ENCODE measurements at regions not wholly inside any gene's neighbourhood (a gene's known extent, or its start where the extent isn't known, plus 50 kb on each side); places are given as distances from the start of the nearest gene placed in this dataset.
"Not testable (repeated sequence)": the region's sequence is repeated elsewhere in the genome, so short reads cannot be mapped to it uniquely, and the experiment has no call there.

DNA sequence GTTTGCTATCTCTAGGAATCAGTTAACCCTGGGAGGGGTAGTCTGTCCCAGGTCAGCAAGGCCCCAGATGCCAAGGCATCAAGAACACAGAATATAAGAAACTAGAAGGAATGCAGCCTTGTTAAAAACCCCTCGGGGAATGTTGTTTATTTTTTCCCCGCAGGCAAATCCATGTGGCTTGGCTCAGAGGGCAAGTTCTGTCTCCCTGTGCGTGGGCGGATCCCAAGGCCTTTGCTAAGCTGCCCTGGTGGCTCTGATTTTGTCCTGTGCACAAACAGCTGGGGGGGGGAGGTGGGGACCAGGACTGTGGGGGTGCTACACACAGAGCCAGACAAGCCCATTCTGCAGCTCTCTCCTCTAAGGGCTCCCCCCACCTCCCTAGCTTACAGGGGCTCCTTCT, 776.8 kb upstream of the TPTE start:
- H3K27ac ChIP-seq (ENCODE audit: low read depth in 2 of 2, low read length in 2 of 2); H3K4me1 ChIP-seq (ENCODE audit: control insufficient read depth in 2 of 2, insufficient read depth in 2 of 2, low read length in 2 of 2); H3K9me3 ChIP-seq (ENCODE audit: control insufficient read depth in 2 of 2, low read length in 2 of 2); H3K36me3 ChIP-seq (ENCODE audit: control insufficient read depth in 2 of 2, insufficient read depth in 2 of 2, low read length in 2 of 2); H3K27me3 ChIP-seq (ENCODE audit: control insufficient read depth in 2 of 2, insufficient read depth in 2 of 2, low read length in 2 of 2); H3K4me3 ChIP-seq (ENCODE audit: low read length in 2 of 2); H3K9ac ChIP-seq (ENCODE audit: low read depth in 1 of 2, low read length in 2 of 2): not testable (repeated sequence)

- H3K9me3 ChIP-seq (ENCODE audit: control insufficient read depth in 2 of 2, low read length in 2 of 2): peaks cover 0 to 11% of the 10 kb centered on the region in 2 donors
- not testable (repeated sequence) for H3K36me3 ChIP-seq (ENCODE audit: control insufficient read depth in 2 of 2, insufficient read depth in 2 of 2, low read length in 2 of 2); H3K27me3 ChIP-seq (ENCODE audit: control insufficient read depth in 2 of 2, insufficient read depth in 2 of 2, low read length in 2 of 2); H3K9ac ChIP-seq (ENCODE audit: low read depth in 1 of 2, low read length in 2 of 2); H3K27ac ChIP-seq (ENCODE audit: low read depth in 2 of 2, low read length in 2 of 2); H3K4me3 ChIP-seq (ENCODE audit: low read length in 2 of 2); H3K4me1 ChIP-seq (ENCODE audit: control insufficient read depth in 2 of 2, insufficient read depth in 2 of 2, low read length in 2 of 2)
Observed at GRCh38 chr21:9745457-9746108, 775.8 kb upstream of the TPTE start.

DNA sequence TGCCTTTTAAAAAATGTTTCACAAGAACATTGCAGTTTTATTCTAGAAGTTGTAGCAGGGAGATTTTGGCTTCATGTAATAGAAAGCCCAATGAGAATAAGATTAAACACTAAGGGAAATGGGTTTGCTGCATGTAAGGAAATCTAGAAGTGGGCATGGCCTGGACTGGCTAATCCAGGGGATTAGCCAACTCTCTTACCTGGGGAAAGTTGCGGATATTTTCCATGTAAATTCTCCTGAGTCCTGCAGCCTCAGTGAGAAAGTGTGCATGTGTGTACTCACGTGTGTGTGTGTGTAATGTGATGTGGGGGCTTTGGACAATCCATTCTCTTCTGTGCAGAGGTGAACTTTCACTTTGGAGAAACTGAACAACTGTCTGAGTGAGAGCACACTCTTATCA, 775.1 kb upstream of the TPTE start:
- not testable (repeated sequence) for H3K27ac ChIP-seq (ENCODE audit: low read depth in 2 of 2, low read length in 2 of 2); H3K36me3 ChIP-seq (ENCODE audit: control insufficient read depth in 2 of 2, insufficient read depth in 2 of 2, low read length in 2 of 2); H3K4me1 ChIP-seq (ENCODE audit: control insufficient read depth in 2 of 2, insufficient read depth in 2 of 2, low read length in 2 of 2); H3K4me3 ChIP-seq (ENCODE audit: low read length in 2 of 2); H3K9ac ChIP-seq (ENCODE audit: low read depth in 1 of 2, low read length in 2 of 2); H3K27me3 ChIP-seq (ENCODE audit: control insufficient read depth in 2 of 2, insufficient read depth in 2 of 2, low read length in 2 of 2)
- H3K9me3 ChIP-seq (ENCODE audit: control insufficient read depth in 2 of 2, low read length in 2 of 2): peaks cover 0 to 18% of the 10 kb centered on the region in 2 donors

DNA sequence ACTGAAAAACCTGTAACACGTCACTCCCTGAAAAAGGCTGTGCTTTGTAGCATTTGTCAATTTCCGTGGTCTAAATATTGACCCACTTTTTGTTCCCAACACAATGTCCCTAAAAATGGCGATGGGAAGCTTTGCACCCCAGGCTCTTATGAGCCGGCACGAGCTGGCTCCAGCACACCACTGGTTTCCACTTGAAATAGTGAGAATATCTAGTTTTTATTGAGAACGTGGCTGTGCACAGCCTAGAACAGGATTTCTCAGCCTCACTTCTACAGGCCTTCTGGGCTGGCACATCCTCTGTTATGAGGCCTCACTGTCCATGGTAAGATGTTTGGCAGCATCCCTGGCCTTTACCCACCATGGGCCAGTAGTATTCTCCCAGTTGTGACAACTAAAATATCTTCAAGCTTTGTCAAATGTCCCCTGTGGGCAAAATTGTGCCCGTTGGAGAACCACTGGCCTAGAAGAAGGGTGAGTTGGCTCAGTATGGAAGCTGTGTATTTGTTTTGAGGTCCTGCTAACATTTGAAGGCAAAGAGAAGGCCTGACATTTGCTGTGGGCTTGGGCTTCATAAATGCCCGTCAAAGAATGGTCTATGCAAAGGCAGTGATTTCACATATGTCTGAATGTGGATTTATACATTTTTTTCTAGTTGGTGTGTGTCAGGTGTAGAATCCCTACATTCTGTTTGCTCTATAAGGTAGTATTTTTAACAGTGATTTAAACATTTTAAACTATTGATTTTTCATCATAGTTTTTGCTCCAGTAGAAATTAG, 774.4 kb upstream of the TPTE start:
- H3K4me3 ChIP-seq (ENCODE audit: low read length in 2 of 2); H3K4me1 ChIP-seq (ENCODE audit: control insufficient read depth in 2 of 2, insufficient read depth in 2 of 2, low read length in 2 of 2); H3K36me3 ChIP-seq (ENCODE audit: control insufficient read depth in 2 of 2, insufficient read depth in 2 of 2, low read length in 2 of 2); H3K27ac ChIP-seq (ENCODE audit: low read depth in 2 of 2, low read length in 2 of 2); H3K9ac ChIP-seq (ENCODE audit: low read depth in 1 of 2, low read length in 2 of 2); H3K27me3 ChIP-seq (ENCODE audit: control insufficient read depth in 2 of 2, insufficient read depth in 2 of 2, low read length in 2 of 2): not testable (repeated sequence)
- H3K9me3 ChIP-seq (ENCODE audit: control insufficient read depth in 2 of 2, low read length in 2 of 2): peaks cover 0 to 19% of the 10 kb centered on the region in 2 donors

DNA sequence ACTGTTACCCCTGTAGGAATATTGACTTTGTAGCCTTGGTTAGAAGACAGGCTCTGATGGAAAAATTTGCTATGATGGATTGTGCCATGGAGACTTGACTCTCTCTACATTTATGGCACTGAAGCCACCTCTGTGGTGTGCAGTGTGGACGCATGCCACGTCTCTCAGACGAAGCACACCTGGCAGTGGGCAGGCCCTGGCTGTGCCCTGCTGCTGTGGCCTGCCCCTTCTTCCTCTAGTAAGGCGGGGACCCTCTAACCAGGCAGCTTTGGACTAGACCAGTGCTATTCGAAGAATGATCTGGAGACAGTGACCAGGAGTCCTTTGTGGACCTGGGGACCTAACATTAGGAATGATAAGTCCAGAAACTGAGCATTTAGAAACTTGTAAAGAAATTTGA, 773.5 kb upstream of the TPTE start:
- not testable (repeated sequence) for H3K4me1 ChIP-seq (ENCODE audit: control insufficient read depth in 2 of 2, insufficient read depth in 2 of 2, low read length in 2 of 2); H3K9ac ChIP-seq (ENCODE audit: low read depth in 1 of 2, low read length in 2 of 2); H3K27ac ChIP-seq (ENCODE audit: low read depth in 2 of 2, low read length in 2 of 2); H3K4me3 ChIP-seq (ENCODE audit: low read length in 2 of 2); H3K27me3 ChIP-seq (ENCODE audit: control insufficient read depth in 2 of 2, insufficient read depth in 2 of 2, low read length in 2 of 2); H3K36me3 ChIP-seq (ENCODE audit: control insufficient read depth in 2 of 2, insufficient read depth in 2 of 2, low read length in 2 of 2)
- peaks cover 0 to 21% of the 10 kb centered on the region in 2 donors for H3K9me3 ChIP-seq (ENCODE audit: control insufficient read depth in 2 of 2, low read length in 2 of 2)

DNA sequence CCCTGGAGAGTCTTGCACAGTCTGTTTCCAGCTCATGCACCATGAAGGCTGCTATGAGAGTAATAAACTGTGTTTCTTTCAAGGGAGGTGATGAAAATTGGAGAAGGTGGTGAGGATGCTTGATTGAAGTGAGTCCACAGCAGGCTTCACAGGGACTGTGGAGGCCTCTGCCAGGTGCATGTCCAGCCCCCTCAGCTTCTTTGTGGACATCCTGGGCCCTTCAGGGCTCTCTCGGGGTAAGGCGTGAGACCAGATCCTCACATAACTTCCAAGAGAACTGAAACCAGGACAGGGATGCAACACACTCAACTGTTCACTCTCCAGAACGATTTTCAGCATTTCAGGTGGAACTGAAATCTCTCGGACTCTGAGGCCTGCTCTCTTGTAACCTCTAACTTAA, 772.9 kb upstream of the TPTE start:
- peaks cover 0 to 16% of the 10 kb centered on the region in 2 donors for H3K9me3 ChIP-seq (ENCODE audit: control insufficient read depth in 2 of 2, low read length in 2 of 2)
- H3K9ac ChIP-seq (ENCODE audit: low read depth in 1 of 2, low read length in 2 of 2); H3K4me3 ChIP-seq (ENCODE audit: low read length in 2 of 2); H3K27me3 ChIP-seq (ENCODE audit: control insufficient read depth in 2 of 2, insufficient read depth in 2 of 2, low read length in 2 of 2); H3K27ac ChIP-seq (ENCODE audit: low read depth in 2 of 2, low read length in 2 of 2); H3K36me3 ChIP-seq (ENCODE audit: control insufficient read depth in 2 of 2, insufficient read depth in 2 of 2, low read length in 2 of 2); H3K4me1 ChIP-seq (ENCODE audit: control insufficient read depth in 2 of 2, insufficient read depth in 2 of 2, low read length in 2 of 2): not testable (repeated sequence)

- not testable (repeated sequence) for H3K36me3 ChIP-seq (ENCODE audit: control insufficient read depth in 2 of 2, insufficient read depth in 2 of 2, low read length in 2 of 2); H3K27ac ChIP-seq (ENCODE audit: low read depth in 2 of 2, low read length in 2 of 2); H3K4me3 ChIP-seq (ENCODE audit: low read length in 2 of 2); H3K27me3 ChIP-seq (ENCODE audit: control insufficient read depth in 2 of 2, insufficient read depth in 2 of 2, low read length in 2 of 2); H3K9ac ChIP-seq (ENCODE audit: low read depth in 1 of 2, low read length in 2 of 2); H3K4me1 ChIP-seq (ENCODE audit: control insufficient read depth in 2 of 2, insufficient read depth in 2 of 2, low read length in 2 of 2)
- peaks cover 0 to 14% of the 10 kb centered on the region in 2 donors for H3K9me3 ChIP-seq (ENCODE audit: control insufficient read depth in 2 of 2, low read length in 2 of 2)
Observed at GRCh38 chr21:9749741-9750230, 771.6 kb upstream of the TPTE start.

DNA sequence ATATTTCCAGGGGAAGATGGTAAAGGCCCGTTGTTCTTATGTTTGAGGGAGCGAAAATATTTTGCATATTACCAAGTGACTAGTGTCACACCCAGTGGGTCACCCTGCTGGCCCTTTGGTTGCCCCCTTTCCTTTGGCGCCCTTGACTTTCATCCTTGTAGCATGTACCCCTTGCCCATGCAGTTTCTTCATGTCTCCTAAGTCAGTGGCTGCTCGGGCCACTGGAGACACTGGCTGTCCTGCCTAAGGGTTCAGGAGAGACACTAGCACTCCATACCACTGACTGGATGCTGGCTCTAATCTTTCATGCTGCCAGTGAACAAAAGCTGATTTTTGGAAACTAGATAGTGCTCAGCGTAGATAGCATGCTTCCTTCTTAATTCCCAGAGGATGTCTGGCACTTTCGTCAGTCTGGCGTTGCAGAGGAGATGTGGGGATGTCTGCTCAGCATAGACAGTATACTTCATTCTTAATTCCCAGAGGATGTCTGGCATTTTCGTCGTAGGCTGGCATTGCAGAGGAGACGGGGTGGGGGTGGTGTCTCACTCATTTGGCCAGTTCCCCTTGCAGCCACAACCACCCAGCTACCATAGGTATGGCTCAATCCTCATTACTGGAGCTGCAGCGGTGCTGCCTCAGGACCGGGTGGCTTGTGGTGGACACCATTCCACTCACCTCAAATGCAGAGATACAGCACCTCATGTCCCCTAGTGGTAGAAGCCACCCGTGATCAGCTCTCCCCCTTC, 770.9 kb upstream of the TPTE start:
- no peaks in the 10 kb centered on the region for H3K27me3 ChIP-seq (ENCODE audit: control insufficient read depth in 2 of 2, insufficient read depth in 2 of 2, low read length in 2 of 2)
- peaks cover 0 to 14% of the 10 kb centered on the region in 2 donors for H3K9me3 ChIP-seq (ENCODE audit: control insufficient read depth in 2 of 2, low read length in 2 of 2)
- H3K9ac ChIP-seq (ENCODE audit: low read depth in 1 of 2, low read length in 2 of 2): no peak overlapping the region
- no peak overlapping the region for H3K27ac ChIP-seq (ENCODE audit: low read depth in 2 of 2, low read length in 2 of 2)
- H3K4me3 ChIP-seq (ENCODE audit: low read length in 2 of 2): no peak overlapping the region
- H3K36me3 ChIP-seq (ENCODE audit: control insufficient read depth in 2 of 2, insufficient read depth in 2 of 2, low read length in 2 of 2): no peaks in the 10 kb centered on the region
- H3K4me1 ChIP-seq (ENCODE audit: control insufficient read depth in 2 of 2, insufficient read depth in 2 of 2, low read length in 2 of 2): no peaks in the 10 kb centered on the region

- H3K4me3 ChIP-seq (ENCODE audit: low read length in 2 of 2); H3K27ac ChIP-seq (ENCODE audit: low read depth in 2 of 2, low read length in 2 of 2); H3K4me1 ChIP-seq (ENCODE audit: control insufficient read depth in 2 of 2, insufficient read depth in 2 of 2, low read length in 2 of 2); H3K9ac ChIP-seq (ENCODE audit: low read depth in 1 of 2, low read length in 2 of 2); H3K27me3 ChIP-seq (ENCODE audit: control insufficient read depth in 2 of 2, insufficient read depth in 2 of 2, low read length in 2 of 2); H3K36me3 ChIP-seq (ENCODE audit: control insufficient read depth in 2 of 2, insufficient read depth in 2 of 2, low read length in 2 of 2): not testable (repeated sequence)
- peaks cover 0 to 14% of the 10 kb centered on the region in 2 donors for H3K9me3 ChIP-seq (ENCODE audit: control insufficient read depth in 2 of 2, low read length in 2 of 2)
Observed at GRCh38 chr21:9751087-9751585, 770.2 kb upstream of the TPTE start.

- H3K4me1 ChIP-seq (ENCODE audit: control insufficient read depth in 2 of 2, insufficient read depth in 2 of 2, low read length in 2 of 2); H3K36me3 ChIP-seq (ENCODE audit: control insufficient read depth in 2 of 2, insufficient read depth in 2 of 2, low read length in 2 of 2); H3K4me3 ChIP-seq (ENCODE audit: low read length in 2 of 2); H3K9ac ChIP-seq (ENCODE audit: low read depth in 1 of 2, low read length in 2 of 2); H3K27ac ChIP-seq (ENCODE audit: low read depth in 2 of 2, low read length in 2 of 2); H3K27me3 ChIP-seq (ENCODE audit: control insufficient read depth in 2 of 2, insufficient read depth in 2 of 2, low read length in 2 of 2): not testable (repeated sequence)
- H3K9me3 ChIP-seq (ENCODE audit: control insufficient read depth in 2 of 2, low read length in 2 of 2): peaks cover 0 to 14% of the 10 kb centered on the region in 2 donors
Observed at GRCh38 chr21:9752028-9752427, 769.4 kb upstream of the TPTE start.

Data from mucosa of rectum (tissue), 2 donors.